C4-2B (cell line): ENCODE measurements at regions not wholly inside any gene's neighbourhood (a gene's known extent, or its start where the extent isn't known, plus 50 kb on each side); places are given as distances from the start of the nearest gene placed in this dataset.
A peak's percentile ranks its signal among the peaks of the same experiment; 100 is the strongest.

Experiments used
- H3K27ac ChIP-seq: fragments of 450-650 bp; 2 replicates; pipeline ENCODE4 v1.5.1; 2017
- ZFX ChIP-seq: fragments of 450-650 bp; IDR thresholded peaks from 2 replicates; pipeline ENCODE4 v1.6.1; 2017
- TF ChIP-seq, protein P1 (sequence below): fragments of 450-650 bp; conservative IDR thresholded peaks from 2 replicates; pipeline ENCODE4 v1.5.1; 2017; ENCODE audit warnings: mild to moderate bottlenecking

DNA sequence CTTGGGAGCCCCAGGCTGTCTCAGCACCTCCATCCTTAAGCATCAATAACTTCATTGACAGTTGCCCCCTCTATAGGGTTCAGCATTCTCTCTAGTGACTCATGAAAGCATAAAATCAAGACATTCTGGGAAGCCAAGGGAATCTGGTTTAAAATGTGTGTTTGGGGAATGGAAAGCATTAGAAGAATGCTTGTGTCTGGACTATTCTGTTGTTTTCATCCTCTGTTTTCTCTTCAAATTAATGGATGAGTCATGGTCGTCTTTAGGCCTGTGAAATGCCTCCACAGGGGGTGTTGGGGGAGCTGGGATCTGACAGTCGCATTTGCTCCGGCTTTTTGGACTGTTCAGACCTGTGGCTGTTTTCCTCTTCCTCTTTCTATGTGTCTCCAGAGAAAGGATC lies 279.7 kb downstream of the CDC5L start:
- TF ChIP-seq ZFX = no peak
- TF ChIP-seq, protein P1, sequence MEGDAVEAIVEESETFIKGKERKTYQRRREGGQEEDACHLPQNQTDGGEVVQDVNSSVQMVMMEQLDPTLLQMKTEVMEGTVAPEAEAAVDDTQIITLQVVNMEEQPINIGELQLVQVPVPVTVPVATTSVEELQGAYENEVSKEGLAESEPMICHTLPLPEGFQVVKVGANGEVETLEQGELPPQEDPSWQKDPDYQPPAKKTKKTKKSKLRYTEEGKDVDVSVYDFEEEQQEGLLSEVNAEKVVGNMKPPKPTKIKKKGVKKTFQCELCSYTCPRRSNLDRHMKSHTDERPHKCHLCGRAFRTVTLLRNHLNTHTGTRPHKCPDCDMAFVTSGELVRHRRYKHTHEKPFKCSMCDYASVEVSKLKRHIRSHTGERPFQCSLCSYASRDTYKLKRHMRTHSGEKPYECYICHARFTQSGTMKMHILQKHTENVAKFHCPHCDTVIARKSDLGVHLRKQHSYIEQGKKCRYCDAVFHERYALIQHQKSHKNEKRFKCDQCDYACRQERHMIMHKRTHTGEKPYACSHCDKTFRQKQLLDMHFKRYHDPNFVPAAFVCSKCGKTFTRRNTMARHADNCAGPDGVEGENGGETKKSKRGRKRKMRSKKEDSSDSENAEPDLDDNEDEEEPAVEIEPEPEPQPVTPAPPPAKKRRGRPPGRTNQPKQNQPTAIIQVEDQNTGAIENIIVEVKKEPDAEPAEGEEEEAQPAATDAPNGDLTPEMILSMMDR = no peak
- peak overlapping the region; percentile 67; the same call in 1 of the 2 replicates for H3K27ac ChIP-seq

DNA sequence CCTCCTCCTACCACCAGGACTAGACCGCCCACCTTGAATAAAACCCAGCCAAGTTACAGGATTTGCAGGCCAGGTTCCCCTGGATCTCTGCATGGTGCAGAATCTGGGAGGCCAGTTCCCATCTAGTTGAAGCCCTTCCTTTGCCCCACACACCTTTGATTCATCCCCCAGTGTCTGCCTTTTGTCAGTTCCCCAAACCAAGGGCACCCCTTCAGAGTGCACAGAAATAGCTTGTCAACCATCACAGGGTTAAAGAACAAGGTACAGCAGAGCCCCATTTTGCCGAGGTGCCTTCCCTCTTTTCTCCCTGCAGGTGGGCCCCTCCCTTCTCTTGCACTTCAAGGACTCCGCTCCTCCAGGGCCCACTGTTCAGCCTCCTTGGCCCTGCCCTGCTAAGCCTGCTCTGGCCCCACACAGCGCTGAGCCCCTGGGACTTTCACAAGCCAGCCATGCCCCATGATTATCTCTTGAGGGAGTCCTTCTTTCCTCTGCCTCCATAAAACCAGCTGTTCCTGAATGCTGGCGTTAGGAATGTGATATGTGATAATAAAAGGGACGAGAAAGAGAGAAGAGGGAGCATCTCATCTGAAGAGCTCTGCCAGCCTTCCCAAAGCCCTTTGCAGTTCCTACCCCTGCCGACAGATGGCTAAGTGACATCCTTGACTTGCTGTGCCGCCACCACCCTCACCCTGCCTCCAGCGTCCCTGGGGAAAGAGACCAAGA lies 280.3 kb downstream of the CDC5L start:
- peak overlapping the region; percentile 67 for H3K27ac ChIP-seq
- TF ChIP-seq, protein P1 = peak; percentile 45
- TF ChIP-seq ZFX = no peak

DNA sequence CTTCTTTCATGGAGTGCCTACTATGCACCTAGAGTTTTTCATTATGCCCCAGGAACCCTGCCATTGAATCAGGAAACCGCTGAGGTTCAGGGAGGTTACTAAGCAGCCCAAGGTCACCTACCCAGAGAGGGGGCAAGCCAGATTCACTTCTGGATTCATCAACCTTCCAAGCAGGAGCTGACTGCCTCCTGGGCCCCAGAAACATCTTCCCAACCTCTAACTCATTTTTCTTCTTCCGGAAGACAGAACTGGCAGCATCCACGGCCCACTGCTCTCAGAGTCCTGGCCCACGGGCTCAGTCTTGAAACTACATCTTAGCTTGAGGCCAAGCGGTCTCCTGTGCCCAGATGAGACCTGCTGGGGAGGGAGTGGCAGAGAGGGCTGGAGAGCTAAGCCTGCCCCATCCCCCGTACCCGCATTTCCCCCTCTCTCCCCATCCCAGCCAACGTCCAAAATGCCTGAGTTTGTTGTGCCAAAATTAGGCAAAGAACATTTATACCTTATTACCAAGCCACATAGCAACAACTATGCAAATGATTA lies 281.0 kb downstream of the CDC5L start:
- H3K27ac ChIP-seq = peak overlapping the region; percentile 67
- TF ChIP-seq, protein P1 = peak; percentile 26; the same call in 1 of the 2 replicates
- TF ChIP-seq ZFX = no peak

DNA sequence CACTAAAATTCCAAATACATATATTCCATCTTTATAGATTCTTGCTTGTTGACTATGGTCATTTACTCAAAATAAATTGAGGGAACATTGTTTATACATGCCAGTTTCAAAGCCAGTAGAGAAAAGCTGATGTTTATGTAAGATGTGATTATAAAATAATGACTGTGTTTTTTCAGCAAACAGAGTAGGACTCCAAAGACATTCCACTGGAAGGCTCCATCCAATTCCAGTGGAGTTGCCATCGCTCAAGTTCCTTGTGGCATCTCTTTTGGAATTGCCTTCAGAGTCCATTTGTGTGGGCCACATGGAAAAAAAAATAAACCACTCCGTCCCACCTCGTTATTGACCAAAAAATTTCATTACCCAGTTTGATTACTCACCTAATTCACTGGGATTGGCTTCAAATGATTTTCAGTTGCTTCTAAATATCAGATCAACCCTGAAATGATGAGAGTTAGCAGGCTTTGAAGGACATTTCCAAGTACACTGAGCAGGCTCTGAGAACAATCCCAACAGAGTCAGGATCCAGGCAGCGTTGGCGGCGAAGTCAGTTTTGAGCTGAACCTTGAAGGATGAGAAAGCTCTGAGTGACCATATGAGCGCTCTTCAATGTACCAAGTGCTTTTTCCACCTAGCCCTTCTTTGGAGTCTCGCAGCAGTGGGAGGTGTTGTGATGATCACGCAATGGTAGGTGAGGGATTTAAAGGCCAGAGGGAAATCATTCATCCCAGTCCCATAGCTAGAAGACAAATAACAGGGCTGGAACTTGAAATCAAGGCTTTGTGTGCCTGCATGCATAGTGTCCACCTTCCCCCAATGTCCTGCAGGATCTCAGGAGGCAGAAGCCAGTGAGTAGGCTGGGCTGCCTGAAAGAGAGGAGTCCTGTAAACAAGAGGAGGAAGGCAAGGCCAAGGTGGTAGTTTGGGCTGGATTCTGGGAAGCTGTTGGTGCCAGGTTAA lies 281.7 kb downstream of the CDC5L start:
- H3K27ac ChIP-seq = peak overlapping the region; percentile 67; the same call in 1 of the 2 replicates
- TF ChIP-seq ZFX = no peak
- TF ChIP-seq, protein P1 = no peak

DNA sequence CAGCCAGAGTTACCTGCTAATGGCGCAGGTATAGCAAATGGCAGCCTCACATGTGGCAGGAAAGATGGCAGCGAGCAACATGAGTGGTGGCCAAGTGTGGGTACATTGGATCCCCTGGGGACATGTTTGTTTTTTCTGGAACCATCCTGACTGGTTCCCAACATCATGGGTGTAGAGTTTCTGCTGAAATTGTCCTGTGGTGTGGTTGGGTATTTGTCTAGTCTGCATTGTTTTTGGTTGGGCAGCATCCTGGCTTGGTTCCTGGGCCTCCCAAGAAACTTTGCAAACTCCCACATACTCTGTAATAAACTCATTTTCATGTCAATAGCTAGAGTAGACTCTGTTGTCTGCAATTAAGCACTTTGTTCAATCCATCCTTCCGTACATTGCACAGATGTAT lies 282.6 kb downstream of the CDC5L start:
- TF ChIP-seq, protein P1 = no peak
- TF ChIP-seq ZFX = no peak
- peak overlapping the region; percentile 53; the same call in 1 of the 2 replicates for H3K27ac ChIP-seq

DNA sequence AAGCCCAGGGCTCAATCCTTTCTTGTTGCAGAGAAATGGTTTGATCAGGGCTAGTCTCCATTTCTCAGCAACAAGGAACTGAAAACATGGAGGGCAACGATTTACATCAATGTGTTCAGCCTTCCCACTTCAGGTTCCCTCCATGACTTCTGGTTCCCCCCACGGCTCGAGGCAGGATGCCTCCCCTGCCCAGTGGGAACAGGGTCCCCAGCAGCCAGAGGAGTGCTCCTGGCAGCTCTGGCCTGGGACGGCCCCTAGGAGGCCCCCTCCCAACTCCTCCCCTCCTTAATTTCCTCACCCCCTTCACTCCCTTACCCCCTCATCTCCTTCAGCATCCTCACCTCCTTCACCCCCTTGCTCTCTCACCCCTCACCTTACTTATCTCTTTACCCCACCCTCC lies 283.8 kb downstream of the CDC5L start:
- H3K27ac ChIP-seq = no peak overlapping the region
- TF ChIP-seq, protein P1 = no peak
- TF ChIP-seq ZFX = no peak
